Choroid plexus epithelial cell (primary cell): ENCODE measurements at regions not wholly inside any gene's neighbourhood (a gene's known extent, or its start where the extent isn't known, plus 50 kb on each side); places are given as distances from the start of the nearest gene placed in this dataset.

Source experiments
- DNase-seq: peaks from one replicate; pipeline ENCODE4 v3.0.0-alpha.2; 2010; ENCODE audit warnings: low read depth
- H3K4me3 ChIP-seq: 2 replicates; pipeline ENCODE4 v1.5.1; 2011; ENCODE audit warnings: low read depth, mild to moderate bottlenecking, control low read depth, low read length, moderate library complexity
- CTCF ChIP-seq: conservative IDR thresholded peaks from 2 replicates; pipeline ENCODE4 v1.5.1; 2011; ENCODE audit warnings: low read depth, mild to moderate bottlenecking, control low read depth, inconsistent platforms, low read length, moderate library complexity

- peak; percentile 25 for DNase-seq
- no peak overlapping the region for H3K4me3 ChIP-seq
- no peak for TF ChIP-seq CTCF
These were observed 128.2 kb downstream of the OLFM1 start for GRCh38 chr9:135215571-135216161.

- TF ChIP-seq CTCF = no peak
- DNase-seq = no peak
- no peak overlapping the region for H3K4me3 ChIP-seq
These were observed 128.8 kb downstream of the OLFM1 start for GRCh38 chr9:135216236-135216635.

- H3K4me3 ChIP-seq = no peak overlapping the region
- no peak for TF ChIP-seq CTCF
- DNase-seq = no peak
These were observed 129.4 kb downstream of the OLFM1 start for GRCh38 chr9:135216791-135217441.

- no peak for DNase-seq
- H3K4me3 ChIP-seq = no peak overlapping the region
- TF ChIP-seq CTCF = no peak
These were observed 130.4 kb downstream of the OLFM1 start for GRCh38 chr9:135217836-135218235.

- TF ChIP-seq CTCF = no peak
- no peak for DNase-seq
- H3K4me3 ChIP-seq = no peak overlapping the region
These were observed 131.1 kb downstream of the OLFM1 start for GRCh38 chr9:135218331-135219225.

- no peak for TF ChIP-seq CTCF
These were observed 132.5 kb downstream of the OLFM1 start for GRCh38 chr9:135219676-135220600.

More at GRCh38 chr9:135219676-135220600, 132.5 kb downstream of the OLFM1 start:
- H3K4me3 ChIP-seq = no peak overlapping the region
- no peak for DNase-seq
